GM11168 (cell line): ENCODE measurements at regions not wholly inside any gene's neighbourhood (a gene's known extent, or its start where the extent isn't known, plus 50 kb on each side); places are given as distances from the start of the nearest gene placed in this dataset.
"Not testable (repeated sequence)": the region's sequence is repeated elsewhere in the genome, so short reads cannot be mapped to it uniquely, and the experiment has no call there.

Experiments
- in situ Hi-C: fragments of 300-500 bp; cut with MboI; formaldehyde crosslinking; loops from one replicate; pipeline ENCODE4 v1.12.0; 2022; ENCODE audit warnings: low sequenced_read_pairs; ENCODE audit not compliant: unreplicated experiment

DNA sequence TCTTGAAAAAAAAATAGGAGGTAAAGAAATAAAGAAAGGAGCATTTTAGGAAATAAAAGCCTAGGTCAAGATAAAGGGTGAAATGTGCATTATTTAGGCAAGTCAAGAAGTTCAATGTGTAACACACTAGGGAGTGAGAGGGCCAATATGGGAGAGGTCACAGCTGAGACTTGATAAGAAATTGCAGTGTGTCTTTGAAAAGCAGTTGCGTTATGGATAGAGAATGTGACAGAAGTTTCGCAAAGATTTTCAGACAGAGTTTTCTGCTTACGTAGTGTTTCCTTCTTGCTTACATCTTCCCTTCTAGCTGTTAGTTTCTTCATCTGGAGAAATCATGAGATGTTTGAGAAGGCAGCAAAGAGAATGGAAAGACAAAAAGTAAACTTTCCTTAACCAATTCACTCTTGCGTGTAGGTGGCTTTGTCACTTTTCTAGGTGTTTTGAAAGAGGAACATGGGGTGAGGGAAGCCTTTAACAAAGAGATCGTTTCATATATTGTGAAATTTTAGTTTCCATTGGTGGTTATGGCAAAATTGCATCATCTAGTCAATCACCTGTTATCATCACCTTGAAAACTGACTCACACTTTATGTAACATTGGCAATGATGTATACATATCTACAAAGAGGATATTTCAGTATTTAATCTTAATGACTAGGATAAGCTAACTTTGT is 975.5 kb downstream of the OLFM4 start:
- in situ Hi-C loops, result no loop called here

DNA sequence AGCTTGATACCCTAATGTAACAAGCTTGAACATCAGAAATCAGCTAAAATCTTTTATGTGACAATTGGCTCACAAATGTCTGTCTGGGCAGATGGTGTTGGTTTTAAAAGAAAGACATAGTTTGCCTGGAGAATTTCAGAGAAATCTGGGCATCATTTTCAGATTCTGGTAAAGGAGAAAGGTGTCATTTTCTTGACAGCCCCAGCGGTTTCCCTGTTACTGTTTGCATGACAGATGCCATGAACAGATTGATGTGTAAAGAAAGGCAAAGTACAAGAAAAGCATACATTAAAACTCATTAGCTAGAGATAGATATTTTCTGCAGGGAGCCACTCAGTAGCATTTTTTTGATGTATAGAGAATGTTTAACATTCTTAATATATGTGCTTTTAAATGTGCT is 987.9 kb downstream of the OLFM4 start:
- in situ Hi-C loops, result no loop called here

GRCh38 chr13:54018485-54018884 is 989.9 kb downstream of the OLFM4 start:
- in situ Hi-C loops, result no loop called here

DNA sequence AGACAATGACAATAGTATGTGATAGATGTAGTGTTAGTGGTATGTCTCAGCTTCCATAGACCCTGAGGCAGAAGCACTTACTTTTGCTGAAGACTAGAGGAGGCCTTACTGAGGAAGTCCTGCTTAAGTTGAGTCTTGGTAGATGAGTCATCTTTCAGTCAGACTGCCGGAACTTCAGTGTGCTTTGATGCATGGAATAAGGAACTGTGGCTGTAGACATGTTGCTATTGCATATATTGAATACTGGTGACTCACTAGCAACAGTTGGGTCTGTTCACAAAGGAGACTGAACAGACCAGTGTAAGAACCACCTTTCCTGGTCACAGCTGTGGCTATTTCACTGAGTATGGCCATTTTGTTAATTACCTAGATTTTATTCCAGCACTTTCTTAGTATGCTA is 1000.6 kb downstream of the OLFM4 start:
- in situ Hi-C loops, result no loop called here

- in situ Hi-C loops, result no loop called here
Observed at GRCh38 chr13:54029720-54030119, 1001.1 kb downstream of the OLFM4 start.

DNA sequence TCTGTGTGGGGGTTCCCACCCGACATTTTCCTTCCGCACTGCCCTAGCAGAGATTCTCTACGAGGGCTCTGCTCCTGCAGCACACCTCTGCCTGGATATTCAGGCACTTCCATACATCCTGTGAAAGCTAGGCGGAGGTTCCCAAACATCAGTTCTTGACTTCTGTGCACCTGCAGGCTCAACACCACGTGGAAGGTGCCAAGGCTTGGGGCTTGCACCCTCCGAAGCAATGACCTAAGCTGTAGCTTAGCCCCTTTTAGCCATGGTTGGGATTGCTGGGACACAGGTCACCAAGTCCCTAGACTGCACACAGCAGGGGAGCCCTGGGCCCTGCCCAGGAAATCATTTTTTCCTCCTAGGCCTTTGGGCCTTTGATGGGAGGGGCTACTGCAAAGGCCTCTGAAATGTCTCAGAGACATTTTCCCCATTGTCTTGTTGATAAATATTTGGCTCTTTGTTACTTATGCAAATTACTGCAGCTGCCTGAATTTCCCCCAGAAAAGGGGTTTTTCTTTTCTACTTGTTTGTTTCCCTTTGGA is 1004.8 kb downstream of the OLFM4 start:
- in situ Hi-C loops, result no loop called here

- in situ Hi-C loops, result no loop called here
Observed at GRCh38 chr13:54034047-54034446, 1005.4 kb downstream of the OLFM4 start.

GRCh38 chr13:54057416-54057815 is 1028.8 kb downstream of the OLFM4 start:
- in situ Hi-C loops, result not testable (repeated sequence)

- in situ Hi-C loops, result not testable (repeated sequence)
Observed at GRCh38 chr13:54069958-54070357, 1041.3 kb downstream of the OLFM4 start.

GRCh38 chr13:54077569-54077968 is 1049.0 kb downstream of the OLFM4 start:
- in situ Hi-C loops, result no loop called here

- in situ Hi-C loops, result no loop called here
Observed at GRCh38 chr13:54078271-54078870, 1049.8 kb downstream of the OLFM4 start.

DNA sequence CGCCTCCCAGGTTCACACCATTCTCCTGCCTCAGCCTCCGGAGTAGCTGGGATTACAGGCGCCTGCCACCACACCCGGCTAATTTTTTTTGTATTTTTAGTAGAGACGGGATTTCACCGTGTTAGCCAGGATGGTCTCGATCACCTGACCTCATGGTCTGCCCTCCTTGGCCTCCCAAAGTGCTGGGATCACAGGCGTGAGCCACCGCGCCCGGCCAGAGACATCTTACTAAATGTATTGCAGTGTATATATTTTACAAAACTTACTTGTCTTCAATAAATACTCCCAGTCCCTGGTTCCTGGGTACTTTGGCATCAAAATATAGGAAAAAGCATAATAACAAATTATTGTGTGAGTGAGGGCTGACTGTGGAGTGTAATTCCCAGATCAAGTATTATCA is 1053.7 kb downstream of the OLFM4 start:
- in situ Hi-C loops, result not testable (repeated sequence)

- in situ Hi-C loops, result no loop called here
Observed at GRCh38 chr13:54091884-54092283, 1063.3 kb downstream of the OLFM4 start.

GRCh38 chr13:54092686-54093085 is 1064.1 kb downstream of the OLFM4 start:
- in situ Hi-C loops, result no loop called here

DNA sequence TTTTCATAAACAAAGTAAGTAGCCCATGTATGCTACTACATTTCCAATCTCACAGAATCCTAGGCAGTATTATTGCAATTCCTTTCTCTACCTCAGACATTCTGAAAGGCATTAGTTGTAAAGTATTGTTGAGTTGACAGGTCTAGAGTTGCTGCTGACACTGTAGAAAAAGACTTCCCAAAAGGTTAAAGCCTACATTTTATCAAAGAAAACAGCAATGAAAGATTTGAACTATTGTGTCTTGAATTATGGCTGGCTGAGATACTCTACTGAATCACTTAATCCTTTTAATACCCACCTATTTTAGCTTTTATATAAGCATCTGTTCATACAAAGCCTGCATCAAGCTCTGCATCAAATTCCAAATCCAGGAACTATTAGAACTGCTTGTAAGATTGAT is 1082.0 kb downstream of the OLFM4 start:
- in situ Hi-C loops, result no loop called here

DNA sequence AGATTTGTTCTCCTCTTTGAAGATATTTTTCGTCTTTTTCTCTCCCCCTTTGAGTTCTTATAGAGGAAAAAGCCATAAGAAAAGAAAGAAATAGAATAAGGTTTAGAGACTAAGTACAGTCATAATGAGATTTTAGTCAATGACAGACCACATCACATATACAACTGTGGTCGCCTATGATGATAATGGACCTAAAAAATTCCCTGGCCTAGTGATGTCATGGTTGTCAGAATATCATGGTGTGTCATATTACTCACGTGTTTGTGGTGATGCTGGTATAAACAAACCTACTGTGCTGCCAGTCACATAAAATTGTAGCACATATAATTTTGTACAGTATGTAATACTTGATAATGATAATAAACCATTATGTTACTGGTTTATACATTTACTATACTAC is 1096.1 kb downstream of the OLFM4 start:
- in situ Hi-C loops, result no loop called here

DNA sequence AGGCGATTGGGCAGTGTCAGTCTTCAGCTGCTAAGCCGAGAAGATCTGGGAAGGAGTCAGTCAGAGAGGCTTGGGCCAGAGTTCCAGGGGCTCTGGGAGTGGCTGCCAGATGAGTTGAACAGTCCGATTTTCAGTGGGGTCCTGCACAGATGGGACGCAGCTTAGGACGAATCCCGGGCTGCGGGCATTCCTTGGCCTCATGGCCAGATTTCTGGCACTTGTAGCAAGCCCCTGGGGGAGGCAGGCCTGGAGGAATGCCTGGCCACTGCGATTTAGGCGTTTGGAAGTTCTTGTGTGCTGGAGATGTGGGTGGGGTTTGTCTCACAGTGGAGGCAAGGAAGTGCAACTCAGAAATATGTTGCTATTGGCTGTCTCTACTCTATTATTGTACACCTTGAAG is 1102.3 kb downstream of the OLFM4 start:
- in situ Hi-C loops, result not testable (repeated sequence)

- in situ Hi-C loops, result not testable (repeated sequence)
Observed at GRCh38 chr13:54131433-54131832, 1102.8 kb downstream of the OLFM4 start.

DNA sequence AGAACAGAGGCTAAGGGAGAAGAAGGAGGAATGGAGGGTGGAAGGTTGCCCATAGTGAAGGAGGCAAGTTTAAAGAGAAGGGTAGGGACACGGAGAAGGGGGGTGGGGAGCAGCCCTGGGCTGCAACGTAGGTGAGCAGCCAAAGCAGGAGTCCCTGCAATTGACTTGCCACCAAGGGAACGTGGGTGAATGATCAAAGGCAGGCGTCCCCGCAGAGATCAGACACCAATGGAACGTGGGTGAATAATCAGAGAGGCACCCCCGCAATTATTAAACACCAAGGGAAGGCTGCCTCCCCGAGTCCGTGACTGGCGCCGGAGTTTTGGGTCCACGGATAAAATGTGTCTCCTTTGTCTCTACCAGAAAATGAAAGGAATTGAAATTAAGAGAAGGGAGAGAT is 1103.5 kb downstream of the OLFM4 start:
- in situ Hi-C loops, result not testable (repeated sequence)

GRCh38 chr13:54132720-54133119 is 1104.1 kb downstream of the OLFM4 start:
- in situ Hi-C loops, result not testable (repeated sequence)

DNA sequence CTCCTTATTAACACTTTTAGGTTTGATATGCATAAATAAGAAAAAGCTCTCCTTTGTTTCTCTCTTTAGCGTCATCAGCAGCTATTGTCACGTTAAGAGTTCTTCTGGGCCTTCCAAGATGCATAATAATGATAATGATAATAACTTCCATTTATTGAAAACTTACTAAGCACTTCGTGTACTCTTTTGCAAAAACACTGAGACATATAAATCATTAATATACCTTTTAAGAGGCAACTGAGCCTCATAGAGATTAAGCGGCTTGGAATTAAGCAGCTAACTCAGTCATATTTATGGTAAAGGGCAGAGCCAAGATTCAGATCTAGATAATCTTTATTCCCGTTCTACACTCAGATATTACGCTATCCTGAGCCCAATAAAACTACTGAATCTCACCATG is 1105.1 kb downstream of the OLFM4 start:
- in situ Hi-C loops, result no loop called here

GRCh38 chr13:54144828-54145227 is 1116.2 kb downstream of the OLFM4 start:
- in situ Hi-C loops, result no loop called here
